ENCODE measurements at regions not wholly inside any gene's neighbourhood (a gene's known extent, or its start where the extent isn't known, plus 50 kb on each side); places are given as distances from the start of the nearest gene placed in this dataset.

GRCh38 chr20:5426026-5426425 is 109.3 kb upstream of the PROKR2 start:
- Histone ChIP-seq H4K8ac (ENCODE audit: extremely low read depth, insufficient read depth, low read length) (no peak overlapping the region), H3K79me1 (ENCODE audit: low read depth, low read length) (no peaks in the 10 kb centered on the region), H3K79me2 (ENCODE audit: control insufficient read depth in 1 of 2, insufficient read depth in 2 of 2, low read length in 2 of 2) (no peaks in the 10 kb centered on the region), H2BK5ac (ENCODE audit: low read depth, low read length) (no peak overlapping the region), H3K27ac (ENCODE audit: low read depth, low read length) (no peak overlapping the region), H4K91ac (replicated peaks; ENCODE audit: insufficient read length, low read length) (no peak overlapping the region), H3K23ac (ENCODE audit: insufficient read length) (no peak overlapping the region), H3K36me3 (ENCODE audit: control insufficient read depth in 2 of 4, insufficient read depth in 4 of 4, low read length in 3 of 4) (no peaks in the 10 kb centered on the region), H3K4me3 (ENCODE audit: extremely low read depth in 1 of 4, insufficient read depth in 2 of 4, low read depth in 3 of 4, low read length in 4 of 4) (no peak overlapping the region), H3K56ac (replicated peaks; ENCODE audit: insufficient read length, low read depth, low read length) (no peak overlapping the region), H2AK5ac (ENCODE audit: low read depth, low read length) (no peak overlapping the region), H3K9ac (replicated peaks in 1 of 4; ENCODE audit: extremely low read depth in 1 of 4, low read depth in 3 of 4, low read length in 3 of 4) (no peak overlapping the region), H2BK120ac (replicated peaks; ENCODE audit: low read depth, low read length) (no peak overlapping the region), H3K23me2 (ENCODE audit: low read depth, low read length) (no peaks in the 10 kb centered on the region), H3K4me1 (replicated peaks in 1 of 4; ENCODE audit: control insufficient read depth in 3 of 4, insufficient read depth in 4 of 4, low read length in 3 of 4) (no peaks in the 10 kb centered on the region), H3K18ac (ENCODE audit: extremely low read depth, low read length) (no peak overlapping the region), H2BK20ac (ENCODE audit: low read length) (no peak overlapping the region), H3K4ac (replicated peaks; ENCODE audit: insufficient read length, low read depth, low read length) (no peak overlapping the region), H2AFZ (ENCODE audit: low read length) (no peak overlapping the region), H3K14ac (ENCODE audit: insufficient read length) (no peak overlapping the region), H3K4me2 (ENCODE audit: insufficient read depth in 1 of 2, low read depth in 2 of 2, low read length in 2 of 2) (no peak overlapping the region), H2BK15ac (ENCODE audit: low read length) (no peak overlapping the region), H3K27me3 (replicated peaks in 1 of 4; ENCODE audit: control insufficient read depth in 3 of 4, extremely low read depth in 1 of 4, insufficient read depth in 3 of 4, low read length in 3 of 4) (no peaks in the 10 kb centered on the region), H3K9me3 (ENCODE audit: insufficient read depth in 2 of 2, low read depth in 1 of 2, low read length in 1 of 2) (no peaks in the 10 kb centered on the region), H4K5ac (ENCODE audit: insufficient read length, low read depth, low read length) (no peak overlapping the region), H4K20me1 (replicated peaks in 1 of 2; ENCODE audit: control insufficient read depth in 1 of 2, insufficient read depth in 2 of 2, low read length in 2 of 2) (no peaks in the 10 kb centered on the region), H2BK12ac (ENCODE audit: low read depth, low read length) (no peak overlapping the region)
- FAIRE-seq (no peak), DNase-seq (ENCODE audit: low read depth in 1 of 2, low spot score in 2 of 2) (no peak)
- 87% methylated on average over 3 of the region's 4 CpGs; no CpG with 5 or more reads in 1 of the 2 experiments for WGBS, 2 experiments (ENCODE audit: extremely low coverage in 1 of 2, insufficient coverage in 1 of 2, insufficient read length in 1 of 2, insufficient replicate concordance in 2 of 2, low coverage in 1 of 2, low lambda C conversion rate in 2 of 2, missing lambda C conversion rate in 1 of 2)
- POLR2A ChIA-PET (ENCODE audit: partially characterized antibody), result no interaction called here
- no peak for TF ChIP-seq USF2 (IDR thresholded peaks at IDR 0.05; ENCODE audit: low read length)
- CTCF ChIA-PET (ENCODE audit: partially characterized antibody), result interaction anchor here (1.2 kb wide), 1 partner anchor 221 kb away, joined by 3 read pairs; no protein-coding TSS in a partner anchor
